Ramos (cell line): ENCODE measurements at regions not wholly inside any gene's neighbourhood (a gene's known extent, or its start where the extent isn't known, plus 50 kb on each side); places are given as distances from the start of the nearest gene placed in this dataset.
"Not testable (repeated sequence)": the region's sequence is repeated elsewhere in the genome, so short reads cannot be mapped to it uniquely, and the experiment has no call there.

Experiments
- in situ Hi-C: fragments of 300-500 bp; cut with MboI; formaldehyde crosslinking; loops from one replicate; pipeline ENCODE4 v1.14.3; 2022; ENCODE audit warnings: low sequenced_read_pairs; ENCODE audit not compliant: unreplicated experiment

GRCh38 chr3:191641789-191642188, 180.8 kb downstream of the PYDC2 start:
- in situ Hi-C loops: no loop called here

GRCh38 chr3:191644291-191644690, 183.3 kb downstream of the PYDC2 start:
- in situ Hi-C loops: no loop called here

- in situ Hi-C loops: no loop called here
Observed at GRCh38 chr3:191646242-191646641, 185.3 kb downstream of the PYDC2 start.

DNA sequence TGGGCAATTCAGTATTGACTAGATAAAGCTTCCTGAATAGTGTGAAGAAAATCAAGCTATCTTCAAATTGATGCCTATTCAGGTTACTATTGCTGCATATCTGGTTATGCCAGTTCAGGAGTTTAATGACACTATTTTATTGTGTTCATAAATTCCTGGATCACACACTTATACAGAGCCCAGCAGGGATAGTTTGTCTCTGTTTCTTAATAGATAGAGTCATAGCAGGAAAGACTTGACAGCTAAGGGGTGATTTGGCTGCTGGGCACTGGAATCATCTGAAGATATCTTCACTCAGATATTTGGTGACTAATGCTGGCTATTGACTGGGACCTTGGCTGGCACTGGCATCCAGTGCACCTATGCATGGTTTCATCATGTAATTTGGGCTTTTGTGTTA, 187.8 kb downstream of the PYDC2 start:
- in situ Hi-C loops: no loop called here

DNA sequence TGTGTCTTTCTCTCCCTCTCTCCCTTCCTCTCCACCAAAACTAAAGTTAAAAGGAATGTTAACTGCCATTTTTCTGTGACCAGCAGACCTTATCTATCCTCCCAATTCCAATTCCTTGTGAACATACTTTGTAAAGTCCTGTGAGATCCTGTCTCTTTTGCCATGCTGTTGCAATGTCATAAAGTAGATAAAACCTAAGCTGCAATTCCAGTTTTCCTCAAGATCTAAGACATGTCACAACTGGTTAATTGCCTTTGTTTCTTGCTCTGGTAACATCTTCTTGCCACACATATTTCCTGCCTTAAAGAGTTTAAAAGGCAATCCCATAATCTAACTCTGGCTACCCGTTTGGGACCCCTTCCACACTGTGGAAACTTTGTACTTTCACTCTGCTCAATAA, 188.7 kb downstream of the PYDC2 start:
- in situ Hi-C loops: no loop called here

DNA sequence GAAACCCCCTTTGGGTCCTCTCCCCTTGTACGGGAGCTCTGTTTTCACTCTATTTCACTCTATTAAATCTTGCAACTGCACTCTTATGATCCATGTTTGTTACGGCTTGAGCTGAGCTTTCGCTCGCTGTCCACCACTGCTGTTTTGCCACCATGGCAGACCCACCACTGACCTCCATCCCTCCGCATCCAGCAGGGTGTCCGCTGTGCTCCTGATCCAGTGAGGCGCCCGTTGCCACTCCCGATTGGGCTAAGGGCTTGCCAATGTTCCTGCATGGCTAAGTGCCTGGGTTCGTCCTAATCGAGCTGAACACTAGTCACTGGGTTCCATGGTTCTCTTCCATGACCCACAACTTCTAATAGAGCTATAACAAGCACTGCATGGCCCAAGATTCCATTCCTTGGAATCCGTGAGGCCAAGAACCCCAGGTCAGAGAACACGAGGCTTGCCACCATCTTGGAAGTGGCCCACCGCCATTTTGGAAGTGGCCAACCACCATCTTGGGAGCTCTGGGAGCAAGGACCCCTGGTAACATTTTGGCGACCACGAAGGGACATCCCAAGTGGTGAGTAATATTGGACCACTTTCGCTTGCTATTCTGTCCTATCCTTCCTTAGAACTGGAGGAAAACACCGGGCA, 197.9 kb downstream of the PYDC2 start:
- in situ Hi-C loops: not testable (repeated sequence)

- in situ Hi-C loops: not testable (repeated sequence)
Observed at GRCh38 chr3:191662150-191662549, 201.2 kb downstream of the PYDC2 start.

- in situ Hi-C loops: no loop called here
Observed at GRCh38 chr3:191680989-191681597, 220.1 kb downstream of the PYDC2 start.

- in situ Hi-C loops: no loop called here
Observed at GRCh38 chr3:191682961-191683360, 222.0 kb downstream of the PYDC2 start.

GRCh38 chr3:191686626-191687025, 225.7 kb downstream of the PYDC2 start:
- in situ Hi-C loops: no loop called here

GRCh38 chr3:191688756-191689433, 227.9 kb downstream of the PYDC2 start:
- in situ Hi-C loops: no loop called here

DNA sequence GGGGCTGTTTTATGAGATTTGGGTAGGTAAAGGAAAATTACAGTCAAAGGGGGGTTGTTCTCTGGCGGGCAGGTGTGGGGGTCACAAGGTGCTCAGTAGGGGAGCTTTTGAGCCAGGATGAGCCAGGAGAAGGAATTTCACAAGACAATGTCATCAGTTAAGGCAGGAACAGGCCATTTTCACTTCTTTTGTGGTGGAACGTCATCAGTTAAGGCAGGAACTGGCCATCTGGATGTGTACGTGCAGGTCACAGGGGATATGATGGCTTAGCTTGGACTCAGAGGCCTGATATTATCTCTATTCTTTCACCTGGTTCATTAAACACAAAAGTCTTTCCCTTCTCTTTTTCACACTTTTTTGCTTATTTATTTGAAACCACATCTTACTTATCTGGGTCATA, 230.2 kb downstream of the PYDC2 start:
- in situ Hi-C loops: not testable (repeated sequence)

DNA sequence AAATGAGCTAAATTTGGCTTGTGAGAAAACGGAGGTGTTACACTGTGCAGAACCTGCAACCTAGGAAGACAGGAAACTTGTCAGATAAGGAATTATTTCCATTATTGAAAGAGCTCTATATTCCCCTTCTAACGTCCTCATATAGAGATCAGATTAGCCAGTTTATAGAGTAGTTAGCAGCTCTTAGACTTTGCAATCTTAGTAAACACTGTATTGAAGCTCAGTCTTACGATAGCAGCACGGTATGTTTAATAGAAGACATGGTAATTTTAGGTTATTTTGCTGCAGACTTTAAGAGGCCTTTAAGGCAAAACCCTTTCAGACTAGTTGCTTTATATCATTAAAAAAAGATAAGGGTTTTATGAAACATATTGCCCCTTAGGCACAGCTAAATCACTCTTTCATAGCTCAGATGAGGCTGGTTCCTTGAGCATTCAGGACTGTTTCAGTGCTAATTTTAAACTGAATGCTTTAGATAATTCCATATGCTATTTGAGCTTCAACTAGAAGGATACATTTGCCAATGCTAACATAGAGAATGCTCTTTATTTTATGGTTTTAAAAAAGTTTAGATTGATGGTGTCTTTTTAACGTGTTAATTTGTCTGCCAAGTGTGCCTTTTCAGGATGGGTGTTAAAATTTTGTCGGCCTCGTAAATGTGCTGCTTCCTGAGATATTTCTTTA, 234.3 kb downstream of the PYDC2 start:
- in situ Hi-C loops: no loop called here

DNA sequence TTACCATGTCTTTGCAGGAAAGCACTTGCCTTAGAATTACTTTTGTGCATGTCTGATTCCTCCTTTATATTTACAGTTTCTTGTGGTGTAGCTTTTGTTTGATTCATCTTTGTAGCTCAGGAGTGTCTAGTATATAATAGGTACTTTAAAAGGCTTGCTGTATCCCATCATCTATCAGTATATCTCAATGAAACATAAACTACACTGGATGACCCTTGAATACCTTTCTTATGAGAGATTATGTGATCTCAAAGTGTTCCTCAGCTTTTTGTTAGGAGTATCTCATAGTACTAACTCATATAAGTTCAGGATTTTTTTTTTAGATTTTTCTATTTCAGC, 234.8 kb downstream of the PYDC2 start:
- in situ Hi-C loops: no loop called here

GRCh38 chr3:191696348-191696747, 235.4 kb downstream of the PYDC2 start:
- in situ Hi-C loops: no loop called here

DNA sequence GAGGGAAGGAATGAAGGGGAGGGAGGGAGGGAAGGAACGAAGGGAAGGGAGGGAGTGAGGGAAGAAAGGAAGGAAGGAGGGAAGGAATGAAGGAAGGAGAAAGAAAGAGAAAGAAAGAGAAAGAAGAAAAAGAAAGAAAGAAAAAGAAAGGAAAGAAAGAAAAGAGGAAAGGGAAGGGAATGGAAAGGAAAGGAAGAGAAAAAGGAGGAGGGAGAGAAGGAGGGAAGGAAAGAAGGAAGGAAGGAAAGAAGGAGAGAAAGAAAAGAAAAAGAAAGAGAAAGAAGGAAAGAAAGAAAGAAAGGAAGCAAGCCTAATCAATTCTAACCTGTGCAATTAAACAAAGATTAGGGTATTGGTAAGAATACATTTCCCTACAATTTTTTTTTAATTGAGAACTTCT, 238.6 kb downstream of the PYDC2 start:
- in situ Hi-C loops: no loop called here

DNA sequence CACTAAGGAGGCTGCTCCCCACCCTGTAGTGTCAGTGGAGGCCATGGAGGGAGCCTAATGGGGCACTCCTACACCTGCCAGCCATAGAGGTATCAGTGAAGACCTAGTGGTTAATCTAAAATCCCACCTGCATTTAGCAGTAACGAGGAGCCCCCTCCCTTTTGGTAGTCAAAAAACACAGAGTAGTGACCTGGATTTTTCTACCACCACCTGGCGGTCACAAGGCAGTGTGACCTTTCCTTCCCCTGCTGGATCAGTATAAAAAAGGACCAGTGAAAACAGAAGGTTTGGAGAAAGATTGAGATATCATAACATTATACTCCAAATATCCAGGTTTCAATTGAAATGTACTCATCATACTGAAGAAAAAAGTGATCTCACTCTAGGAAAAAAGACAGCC, 241.2 kb downstream of the PYDC2 start:
- in situ Hi-C loops: no loop called here

DNA sequence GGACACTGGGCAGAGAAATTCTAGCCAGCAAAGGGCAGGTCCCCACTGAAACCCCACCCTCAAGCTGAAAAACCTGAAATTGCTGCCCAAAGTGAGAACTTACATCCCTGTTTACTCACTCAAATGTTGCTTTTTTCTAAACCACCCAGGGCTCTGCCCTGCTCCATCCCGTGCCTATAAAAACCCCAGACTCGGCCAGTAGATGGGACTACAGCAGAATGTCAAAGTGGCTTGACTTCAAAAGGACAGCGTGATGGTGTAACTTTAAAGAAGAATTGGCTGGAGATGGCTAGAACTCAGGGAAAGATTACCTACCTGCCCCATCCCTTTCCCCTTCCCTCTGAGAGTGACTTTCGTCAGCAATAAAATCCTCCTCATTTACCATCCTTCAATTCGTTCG, 246.9 kb downstream of the PYDC2 start:
- in situ Hi-C loops: no loop called here

DNA sequence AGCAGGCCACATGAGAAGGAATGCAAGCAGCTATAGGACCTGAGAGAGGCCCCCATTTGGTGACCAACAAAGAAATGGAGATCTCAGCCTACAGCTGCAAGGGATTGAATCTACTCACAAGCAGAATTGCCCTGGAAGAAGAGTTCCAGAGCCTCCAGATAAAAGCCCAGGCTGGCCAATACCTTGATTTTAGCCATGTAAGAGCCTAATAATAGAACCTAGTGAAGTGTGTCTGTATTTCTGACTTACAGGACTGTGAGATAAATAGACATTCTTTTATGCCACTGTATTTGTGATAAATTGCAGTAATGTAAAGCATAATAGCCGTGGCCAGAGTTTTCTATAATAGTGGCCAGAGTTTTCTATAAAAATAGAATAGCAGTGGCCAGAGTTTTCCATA, 254.6 kb downstream of the PYDC2 start:
- in situ Hi-C loops: no loop called here

GRCh38 chr3:191721390-191721861, 260.5 kb downstream of the PYDC2 start:
- in situ Hi-C loops: no loop called here

DNA sequence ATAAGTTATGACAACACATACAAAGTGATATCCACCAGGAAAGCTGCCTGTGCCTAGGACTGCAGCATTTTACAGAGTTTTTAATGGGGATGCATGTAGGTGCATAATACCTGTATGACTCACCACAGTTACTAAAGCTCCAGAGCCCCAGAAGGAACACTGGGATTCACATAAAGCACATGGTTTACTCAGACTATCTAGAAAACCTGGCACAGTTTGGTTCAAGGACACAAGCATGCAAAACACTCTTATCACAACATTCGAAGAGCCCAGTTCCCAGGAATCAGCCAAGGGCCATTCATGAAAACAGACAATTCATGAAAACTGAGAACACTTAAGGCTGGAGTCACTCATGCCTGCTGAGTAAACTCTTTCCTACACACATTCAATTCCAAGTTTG, 261.0 kb downstream of the PYDC2 start:
- in situ Hi-C loops: no loop called here
